IPS DF 4.7 (cell line): ENCODE measurements at regions not wholly inside any gene's neighbourhood (a gene's known extent, or its start where the extent isn't known, plus 50 kb on each side); places are given as distances from the start of the nearest gene placed in this dataset.
"Not testable (repeated sequence)": the region's sequence is repeated elsewhere in the genome, so short reads cannot be mapped to it uniquely, and the experiment has no call there.

Experiments
- DNase-seq: peaks from one replicate; pipeline ENCODE4 v3.0.0-alpha.2; 2013; ENCODE audit warnings: low spot score; ENCODE audit errors: extremely low read depth

DNA sequence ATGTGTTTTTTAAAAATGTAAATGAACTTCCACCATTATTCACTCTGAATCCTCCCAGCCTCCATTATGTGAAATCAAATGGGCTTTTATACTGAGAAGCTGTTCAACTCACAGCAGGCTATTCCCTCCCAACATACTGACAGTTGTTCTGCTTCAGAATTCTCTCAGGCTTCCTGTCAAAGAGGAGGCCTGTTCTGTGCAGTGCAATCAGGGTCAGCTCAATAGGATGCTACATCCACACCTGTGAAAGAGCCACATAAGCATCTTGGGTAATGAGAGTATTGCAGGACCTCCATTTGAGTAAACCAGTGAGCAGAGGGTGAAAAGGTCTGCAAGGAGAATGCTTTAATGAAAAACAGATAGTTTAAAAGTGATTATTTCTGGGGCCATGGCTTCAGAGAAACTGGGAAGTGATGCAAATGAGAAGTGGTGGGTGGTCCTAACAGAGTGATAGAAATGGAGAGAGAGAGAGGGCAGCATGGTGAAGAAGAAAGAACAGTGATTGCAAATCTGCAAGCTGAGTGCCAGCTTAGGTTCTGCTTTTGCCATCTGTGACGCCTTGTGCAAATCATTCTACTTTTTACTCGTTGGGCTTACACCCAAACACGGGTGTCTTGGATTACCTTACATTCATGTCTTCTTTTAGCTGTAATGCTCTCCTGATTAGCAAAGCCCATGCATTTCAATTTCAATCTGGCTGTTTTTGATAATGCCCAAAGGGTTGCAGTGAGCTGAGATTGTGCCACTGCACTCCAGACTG lies 202.5 kb upstream of the NMUR2 start:
- DNase-seq: no peak

GRCh38 chr5:152608458-152608857 lies 203.4 kb upstream of the NMUR2 start:
- DNase-seq: no peak

GRCh38 chr5:152619756-152620155 lies 214.7 kb upstream of the NMUR2 start:
- no peak for DNase-seq

- DNase-seq: no peak
Measured at GRCh38 chr5:152622628-152623027, 217.5 kb upstream of the NMUR2 start.

DNA sequence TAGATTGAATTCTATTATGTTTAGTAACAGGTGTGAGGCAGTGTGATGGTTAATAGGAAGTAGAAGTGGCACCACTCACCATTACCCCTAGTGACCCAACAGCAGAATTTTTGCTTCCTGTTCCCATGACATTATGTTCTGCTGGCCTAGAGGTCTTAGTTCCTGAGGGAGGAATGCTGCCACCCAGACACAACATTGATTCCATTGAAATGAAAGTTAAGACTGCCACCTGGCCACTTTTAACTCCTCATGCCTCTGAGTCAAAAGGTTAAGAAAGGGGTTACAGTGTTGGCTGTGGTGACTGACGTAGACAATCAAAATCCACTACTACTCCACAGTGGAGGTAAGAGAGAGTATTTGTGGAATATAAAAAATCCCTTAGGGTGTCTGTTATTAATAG lies 218.9 kb upstream of the NMUR2 start:
- no peak for DNase-seq

DNA sequence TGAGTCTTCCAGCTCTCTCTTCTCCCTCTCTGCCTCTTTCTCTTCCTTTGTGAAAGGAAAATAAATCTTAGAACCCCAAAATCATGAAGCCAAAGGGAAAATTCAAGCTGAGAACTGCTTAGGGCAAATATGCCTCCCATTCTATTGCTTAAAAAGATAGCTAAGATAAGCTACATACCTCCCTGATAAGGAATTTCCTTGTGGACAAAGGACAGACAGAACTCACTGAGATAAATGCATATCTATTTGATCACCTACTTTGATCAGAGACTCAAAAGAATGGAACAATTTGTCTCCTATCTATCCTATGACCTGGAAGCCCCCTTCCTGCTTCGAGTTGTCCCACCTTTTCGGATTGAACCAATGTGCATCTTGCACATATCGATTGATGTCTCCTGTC lies 220.6 kb upstream of the NMUR2 start:
- no peak for DNase-seq

GRCh38 chr5:152631221-152631620 lies 226.1 kb upstream of the NMUR2 start:
- no peak for DNase-seq

GRCh38 chr5:152632360-152632759 lies 227.3 kb upstream of the NMUR2 start:
- no peak for DNase-seq

- no peak for DNase-seq
Measured at GRCh38 chr5:152634586-152634985, 229.5 kb upstream of the NMUR2 start.

- no peak for DNase-seq
Measured at GRCh38 chr5:152638996-152639552, 234.0 kb upstream of the NMUR2 start.

- no peak for DNase-seq
Measured at GRCh38 chr5:152641970-152642805, 237.1 kb upstream of the NMUR2 start.

DNA sequence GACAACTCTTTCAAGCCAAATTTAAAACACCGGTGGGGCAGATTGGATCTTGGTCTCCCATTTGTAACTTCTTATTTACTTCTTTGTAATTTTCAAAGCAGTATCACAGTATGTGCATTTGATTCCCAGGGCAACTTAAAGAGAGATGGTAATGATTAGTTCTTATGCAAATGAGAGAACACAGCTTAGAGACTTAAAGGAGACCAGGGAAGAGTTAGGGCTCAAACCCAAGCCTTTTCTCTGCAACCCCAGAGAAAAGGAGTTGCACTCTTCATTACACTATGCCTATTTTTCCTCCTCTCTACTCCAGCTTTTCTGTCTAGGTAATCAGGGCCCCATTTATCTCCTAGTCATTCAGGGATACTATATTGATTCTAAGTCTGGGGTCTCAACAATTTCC lies 237.8 kb upstream of the NMUR2 start:
- no peak for DNase-seq

- DNase-seq: no peak
Measured at GRCh38 chr5:152644029-152644728, 239.1 kb upstream of the NMUR2 start.

GRCh38 chr5:152649609-152650008 lies 244.5 kb upstream of the NMUR2 start:
- no peak for DNase-seq

DNA sequence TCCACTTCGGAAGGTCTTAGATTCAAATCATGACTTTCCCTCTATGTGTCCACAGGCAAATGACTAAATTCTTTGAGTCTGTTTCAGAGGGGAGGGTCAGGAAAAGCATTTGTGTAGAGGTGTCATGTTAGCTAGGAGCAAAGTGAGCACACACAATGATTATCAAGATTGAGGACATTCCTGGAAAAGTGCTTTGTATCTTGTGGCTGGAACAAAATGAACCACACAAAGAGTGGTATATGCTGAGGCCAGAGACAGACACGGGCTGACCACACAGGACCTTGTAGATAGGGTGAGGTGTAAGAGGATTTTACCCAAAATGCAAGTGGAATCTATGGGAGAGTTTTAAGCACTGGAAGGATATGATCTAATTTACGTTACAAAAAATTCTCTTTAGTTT lies 245.3 kb upstream of the NMUR2 start:
- no peak for DNase-seq

DNA sequence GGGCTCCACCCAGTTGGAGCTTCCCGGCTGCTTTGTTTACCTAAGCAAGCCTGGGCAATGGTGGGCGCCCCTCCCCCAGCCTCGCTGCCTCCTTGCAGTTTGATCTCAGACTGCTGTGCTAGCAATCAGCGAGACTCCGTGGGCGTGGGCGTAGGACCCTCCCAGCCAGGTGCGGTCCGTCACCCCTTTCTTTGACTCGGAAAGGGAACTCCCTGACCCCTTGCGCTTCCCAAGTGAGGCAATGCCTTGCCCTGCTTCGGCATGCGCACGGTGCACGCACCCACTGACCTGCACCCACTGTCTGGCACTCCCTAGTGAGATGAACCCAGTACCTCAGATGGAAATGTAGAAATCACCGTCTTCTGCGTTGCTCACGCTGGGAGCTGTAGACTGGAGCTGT lies 254.4 kb upstream of the NMUR2 start:
- not testable (repeated sequence) for DNase-seq

DNA sequence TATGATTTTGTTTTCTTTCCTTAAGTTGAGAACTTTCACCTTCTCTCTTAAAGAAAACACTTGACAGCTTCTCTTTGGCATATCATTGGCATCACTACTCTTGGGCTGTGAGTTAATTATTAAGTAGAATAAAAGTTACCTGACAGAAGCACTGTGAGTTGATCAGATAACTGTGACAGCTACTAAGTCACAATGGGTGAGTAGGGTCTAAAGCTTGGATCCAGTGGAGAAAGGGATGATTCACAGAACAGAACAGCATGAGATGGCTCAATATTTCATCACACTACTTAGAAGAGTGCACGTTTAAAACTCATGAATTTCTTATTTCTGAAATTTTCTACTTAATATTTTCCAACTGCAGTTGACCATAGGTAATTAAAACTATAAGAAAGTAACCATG lies 268.5 kb upstream of the NMUR2 start:
- no peak for DNase-seq

- DNase-seq: no peak
Measured at GRCh38 chr5:152674403-152674802, 269.3 kb upstream of the NMUR2 start.

DNA sequence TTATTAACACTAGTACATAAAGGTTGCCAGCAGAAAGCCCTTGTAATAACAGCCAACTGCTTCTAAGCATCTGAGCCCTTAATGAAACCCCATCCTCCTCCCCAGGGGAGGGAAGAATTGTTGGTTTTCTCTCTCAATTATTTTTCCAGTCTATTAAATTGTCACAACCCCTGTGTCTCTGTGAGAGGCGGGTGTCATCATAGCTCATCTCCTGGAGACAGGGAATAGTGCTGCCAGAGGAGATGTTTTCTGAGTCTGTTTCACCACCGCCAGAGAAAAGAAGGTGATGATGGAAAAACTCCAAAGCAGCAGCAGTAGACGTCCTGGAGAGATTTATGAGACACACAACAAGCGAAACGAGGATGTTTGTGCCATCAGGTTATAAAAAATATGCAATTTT lies 271.1 kb upstream of the NMUR2 start:
- no peak for DNase-seq

DNA sequence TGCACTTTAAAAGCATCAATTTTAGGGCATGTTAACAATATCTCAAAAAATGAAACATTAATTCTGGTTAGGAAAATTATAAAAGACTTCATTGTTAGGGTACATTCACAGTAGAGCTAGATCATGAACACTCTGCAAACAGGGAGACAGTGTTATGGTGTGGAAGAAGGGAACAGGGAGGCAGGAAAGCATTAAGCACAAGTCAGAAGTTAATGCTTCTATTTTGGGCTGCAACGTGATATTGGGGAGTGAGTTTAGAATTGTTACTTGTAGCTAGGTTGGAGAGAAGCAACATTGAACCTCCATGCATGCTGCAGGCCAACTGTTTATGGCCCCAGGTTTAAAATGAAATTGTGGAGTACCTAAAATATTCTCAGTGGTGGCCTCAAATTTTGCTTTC lies 278.1 kb upstream of the NMUR2 start:
- DNase-seq: no peak

- no peak for DNase-seq
Measured at GRCh38 chr5:152686931-152687330, 281.9 kb upstream of the NMUR2 start.
